ENCODE measurements at regions not wholly inside any gene's neighbourhood (a gene's known extent, or its start where the extent isn't known, plus 50 kb on each side); places are given as distances from the start of the nearest gene placed in this dataset.

- no peak overlapping the region for H2AFZ ChIP-seq (ENCODE audit: low read length)
- H3K4me3 ChIP-seq (ENCODE audit: low read length) = no peak overlapping the region
- DNase-seq = peak; percentile 11
- no peaks in the 10 kb centered on the region for H3K9me2 ChIP-seq (replicated peaks; ENCODE audit: insufficient read depth, low read length)
- H3K36me3 ChIP-seq (replicated peaks; ENCODE audit: insufficient read depth, low read length) = no peaks in the 10 kb centered on the region
- no peaks in the 10 kb centered on the region for H3F3A ChIP-seq (ENCODE audit: insufficient read depth, low read length)
- no peaks in the 10 kb centered on the region for H3K4me1 ChIP-seq (ENCODE audit: low read length)
- H3K79me2 ChIP-seq (ENCODE audit: low read length) = no peaks in the 10 kb centered on the region
- no peaks in the 10 kb centered on the region for H4K20me1 ChIP-seq (ENCODE audit: insufficient read depth, low read length)
- H3K27me3 ChIP-seq (replicated peaks; ENCODE audit: insufficient read depth, low read length) = no peaks in the 10 kb centered on the region
- no peak overlapping the region for H3K27ac ChIP-seq (ENCODE audit: low read length)
- H3K9ac ChIP-seq (ENCODE audit: low read length) = no peak overlapping the region
- TF ChIP-seq EZH2 (optimal IDR thresholded peaks at IDR 0.05; ENCODE audit: low read depth, low read length) = no peak
- TF ChIP-seq, protein P1, sequence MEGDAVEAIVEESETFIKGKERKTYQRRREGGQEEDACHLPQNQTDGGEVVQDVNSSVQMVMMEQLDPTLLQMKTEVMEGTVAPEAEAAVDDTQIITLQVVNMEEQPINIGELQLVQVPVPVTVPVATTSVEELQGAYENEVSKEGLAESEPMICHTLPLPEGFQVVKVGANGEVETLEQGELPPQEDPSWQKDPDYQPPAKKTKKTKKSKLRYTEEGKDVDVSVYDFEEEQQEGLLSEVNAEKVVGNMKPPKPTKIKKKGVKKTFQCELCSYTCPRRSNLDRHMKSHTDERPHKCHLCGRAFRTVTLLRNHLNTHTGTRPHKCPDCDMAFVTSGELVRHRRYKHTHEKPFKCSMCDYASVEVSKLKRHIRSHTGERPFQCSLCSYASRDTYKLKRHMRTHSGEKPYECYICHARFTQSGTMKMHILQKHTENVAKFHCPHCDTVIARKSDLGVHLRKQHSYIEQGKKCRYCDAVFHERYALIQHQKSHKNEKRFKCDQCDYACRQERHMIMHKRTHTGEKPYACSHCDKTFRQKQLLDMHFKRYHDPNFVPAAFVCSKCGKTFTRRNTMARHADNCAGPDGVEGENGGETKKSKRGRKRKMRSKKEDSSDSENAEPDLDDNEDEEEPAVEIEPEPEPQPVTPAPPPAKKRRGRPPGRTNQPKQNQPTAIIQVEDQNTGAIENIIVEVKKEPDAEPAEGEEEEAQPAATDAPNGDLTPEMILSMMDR (IDR thresholded peaks at IDR 0.05; ENCODE audit: low read length) = no peak
- TF ChIP-seq EZH2phosphoT487 (IDR thresholded peaks at IDR 0.05; ENCODE audit: low read length) = no peak
- no peaks in the 10 kb centered on the region for H3K9me3 ChIP-seq (replicated peaks; ENCODE audit: insufficient read depth, low read length)
- H3K4me2 ChIP-seq (ENCODE audit: low read depth, low read length) = no peak overlapping the region
Measured at GRCh38 chr6:94074764-94075163, 655.4 kb upstream of the EPHA7 start.

- Histone ChIP-seq H3K79me2 (ENCODE audit: low read length) (no peaks in the 10 kb centered on the region), H3K9ac (ENCODE audit: low read length) (no peak overlapping the region), H3K4me3 (ENCODE audit: low read length) (no peak overlapping the region), H3K4me2 (ENCODE audit: low read depth, low read length) (no peak overlapping the region), H4K20me1 (ENCODE audit: insufficient read depth, low read length) (no peaks in the 10 kb centered on the region), H3F3A (ENCODE audit: insufficient read depth, low read length) (no peaks in the 10 kb centered on the region), H3K9me3 (replicated peaks; ENCODE audit: insufficient read depth, low read length) (no peaks in the 10 kb centered on the region), H3K27ac (ENCODE audit: low read length) (no peak overlapping the region), H2AFZ (ENCODE audit: low read length) (no peak overlapping the region), H3K27me3 (replicated peaks; ENCODE audit: insufficient read depth, low read length) (no peaks in the 10 kb centered on the region), H3K9me2 (replicated peaks; ENCODE audit: insufficient read depth, low read length) (no peaks in the 10 kb centered on the region), H3K36me3 (replicated peaks; ENCODE audit: insufficient read depth, low read length) (no peaks in the 10 kb centered on the region), H3K4me1 (ENCODE audit: low read length) (no peaks in the 10 kb centered on the region)
- TF ChIP-seq, protein P1 (IDR thresholded peaks at IDR 0.05; ENCODE audit: low read length) = peak; percentile 42
- no peak for TF ChIP-seq EZH2 (optimal IDR thresholded peaks at IDR 0.05; ENCODE audit: low read depth, low read length)
- DNase-seq = peak; percentile 42
Measured at GRCh38 chr6:94071835-94072234, 652.5 kb upstream of the EPHA7 start.

GRCh38 chr6:94065707-94066337 lies 646.5 kb upstream of the EPHA7 start:
- Histone ChIP-seq H3K36me3 (replicated peaks; ENCODE audit: insufficient read depth, low read length) (no peaks in the 10 kb centered on the region), H3K9ac (ENCODE audit: low read length) (no peak overlapping the region), H3K9me3 (replicated peaks; ENCODE audit: insufficient read depth, low read length) (no peaks in the 10 kb centered on the region), H3K9me2 (replicated peaks; ENCODE audit: insufficient read depth, low read length) (no peaks in the 10 kb centered on the region), H3K4me2 (ENCODE audit: low read depth, low read length) (no peak overlapping the region), H3K79me2 (ENCODE audit: low read length) (no peaks in the 10 kb centered on the region), H3K27me3 (replicated peaks; ENCODE audit: insufficient read depth, low read length) (no peaks in the 10 kb centered on the region), H2AFZ (ENCODE audit: low read length) (no peak overlapping the region), H3K4me1 (ENCODE audit: low read length) (0 out of 2 replicates have a peak, but pooled peaks cover 7% of the 10 kb centered on the region), H4K20me1 (ENCODE audit: insufficient read depth, low read length) (no peaks in the 10 kb centered on the region), H3K4me3 (ENCODE audit: low read length) (no peak overlapping the region), H3F3A (ENCODE audit: insufficient read depth, low read length) (no peaks in the 10 kb centered on the region), H3K27ac (ENCODE audit: low read length) (no peak overlapping the region)
- TF ChIP-seq EZH2 (optimal IDR thresholded peaks at IDR 0.05; ENCODE audit: low read depth, low read length) = no peak
- TF ChIP-seq, protein P1 (IDR thresholded peaks at IDR 0.05; ENCODE audit: low read length) = no peak
- no peak for TF ChIP-seq EZH2phosphoT487 (IDR thresholded peaks at IDR 0.05; ENCODE audit: low read length)
- no peak for DNase-seq

Measured in MM.1S (cell line).